Gastroesophageal sphincter (tissue), 4 donors: ENCODE measurements at regions not wholly inside any gene's neighbourhood (a gene's known extent, or its start where the extent isn't known, plus 50 kb on each side); places are given as distances from the start of the nearest gene placed in this dataset.

Source experiments
- ATAC-seq: fragments of 150-250 bp; one replicate; pipeline ENCODE4 v1.9.1; 2016; ENCODE audit warnings: mild to moderate bottlenecking, moderate library complexity
- H3K27ac ChIP-seq, 4 donors: fragments of 200-600 bp; sonication (generic) in 3 of 4; 1 replicate in 3 of 4; 2 replicates in 1 of 4; pipeline ENCODE4 v1.5.1; 2016 to 2019
- H3K27me3 ChIP-seq: fragments of 200-600 bp; sonication (generic); one replicate; pipeline ENCODE4 v1.5.1; 2019
- H3K36me3 ChIP-seq, 2 donors: fragments of 200-600 bp; sonication (generic); one replicate each; pipeline ENCODE4 v1.5.1; 2019; ENCODE audit warnings: control low read depth in 1 of 2
- H3K4me1 ChIP-seq, 3 donors: fragments of 200-600 bp; sonication (generic); 1 replicate in 2 of 3; 2 replicates in 1 of 3; pipeline ENCODE4 v1.5.1; 2016 to 2019; ENCODE audit warnings: control low read depth in 2 of 3
- H3K4me3 ChIP-seq, 2 donors: fragments of 200-600 bp; sonication (generic); one replicate each; pipeline ENCODE4 v1.5.1; 2019; ENCODE audit warnings: mild to moderate bottlenecking in 1 of 2, moderate library complexity in 1 of 2
- H3K9me3 ChIP-seq, 3 donors: fragments of 200-600 bp; sonication (generic); one replicate each; pipeline ENCODE4 v1.5.1; 2017 to 2019; ENCODE audit warnings: control low read depth in 2 of 3
- CTCF ChIP-seq, 4 experiments: fragments of 200-600 bp in 2 of 4; fragments of 450-650 bp in 2 of 4; sonication (generic) in 1 of 4; IDR thresholded peaks; one replicate each; pipeline ENCODE4 v1.5.1; 2017 to 2019; ENCODE audit warnings: antibody characterized with exemption in 4 of 4, mild to moderate bottlenecking in 2 of 4, moderate library complexity in 2 of 4
- EP300 ChIP-seq: sonication (generic); formaldehyde crosslinking; IDR thresholded peaks from one replicate; pipeline ENCODE4 v1.6.1; 2017; ENCODE audit warnings: antibody characterized with exemption, mild to moderate bottlenecking
- POLR2A ChIP-seq, 2 donors: fragments of 450-650 bp; IDR thresholded peaks; one replicate each; pipeline ENCODE4 v1.6.1; 2017; ENCODE audit warnings: antibody characterized with exemption in 2 of 2, mild to moderate bottlenecking in 2 of 2, moderate library complexity in 1 of 2
- POLR2AphosphoS5 ChIP-seq: sonication (generic); formaldehyde crosslinking; IDR thresholded peaks from one replicate; pipeline ENCODE4 v1.6.1; 2017; ENCODE audit warnings: antibody characterized with exemption
- WGBS, 2 donors: methylation state at CpG; one replicate each; pipeline ENCODE4 v1.1.5; 2018; ENCODE audit warnings: low coverage in 1 of 2; 5-methylcytosine and 5-hydroxymethylcytosine counted together

GRCh38 chr12:113759135-113759534 lies 207.0 kb downstream of the RBM19 start:
- Histone ChIP-seq H3K27ac (no peak overlapping the region), H3K9me3 (peaks cover 0 to 11% (median 0%) of the 10 kb centered on the region in 3 donors), H3K36me3 (no peaks in the 10 kb centered on the region), H3K27me3 (peaks cover 96% of the 10 kb centered on the region), H3K4me3 (no peak overlapping the region), H3K4me1 (no peaks in the 10 kb centered on the region)
- ATAC-seq: no peak
- 67 to 100% methylated on average over 1 to 2 of the region's 2 CpGs for WGBS, 2 donors
- TF ChIP-seq CTCF (IDR thresholded peaks at IDR 0.05): no peak
- TF ChIP-seq EP300: no peak
- no peak for TF ChIP-seq POLR2AphosphoS5
- TF ChIP-seq POLR2A (IDR thresholded peaks at IDR 0.05): no peak

GRCh38 chr12:113758165-113758924 lies 207.8 kb downstream of the RBM19 start:
- no peaks in the 10 kb centered on the region for H3K36me3 ChIP-seq
- H3K27me3 ChIP-seq: peaks cover 96% of the 10 kb centered on the region
- TF ChIP-seq POLR2AphosphoS5: no peak
- no peak for TF ChIP-seq CTCF (IDR thresholded peaks at IDR 0.05)
- TF ChIP-seq EP300: no peak
- no peak for TF ChIP-seq POLR2A (IDR thresholded peaks at IDR 0.05)
- H3K9me3 ChIP-seq: peaks cover 0 to 11% (median 0%) of the 10 kb centered on the region in 3 donors
- H3K4me1 ChIP-seq: no peaks in the 10 kb centered on the region
- H3K27ac ChIP-seq: no peak overlapping the region
- no peak for ATAC-seq
- WGBS, 2 donors: 49 to 56% methylated on average over 3 to 4 of the region's 6 CpGs
- no peak overlapping the region for H3K4me3 ChIP-seq

GRCh38 chr12:113757221-113758002 lies 208.7 kb downstream of the RBM19 start:
- no peaks in the 10 kb centered on the region for H3K4me1 ChIP-seq
- no peak for ATAC-seq
- no peak overlapping the region for H3K4me3 ChIP-seq
- H3K27me3 ChIP-seq: peaks cover 96% of the 10 kb centered on the region
- no peak for TF ChIP-seq POLR2AphosphoS5
- no peak for TF ChIP-seq EP300
- TF ChIP-seq POLR2A (IDR thresholded peaks at IDR 0.05): no peak
- no peak for TF ChIP-seq CTCF (IDR thresholded peaks at IDR 0.05)
- 39 to 43% methylated on average over 7 to 8 of the region's 14 CpGs for WGBS, 2 donors
- no peak overlapping the region for H3K27ac ChIP-seq
- no peaks in the 10 kb centered on the region for H3K36me3 ChIP-seq
- peaks cover 0 to 14% (median 0%) of the 10 kb centered on the region in 3 donors for H3K9me3 ChIP-seq

GRCh38 chr12:113756609-113757008 lies 209.5 kb downstream of the RBM19 start:
- H3K27me3 ChIP-seq: peaks cover 96% of the 10 kb centered on the region
- TF ChIP-seq CTCF (IDR thresholded peaks at IDR 0.05): no peak
- no peak for TF ChIP-seq POLR2A (IDR thresholded peaks at IDR 0.05)
- no peak for TF ChIP-seq EP300

More at GRCh38 chr12:113756609-113757008, 209.5 kb downstream of the RBM19 start:
- Histone ChIP-seq H3K4me1 (no peaks in the 10 kb centered on the region), H3K36me3 (no peaks in the 10 kb centered on the region), H3K4me3 (no peak overlapping the region), H3K27ac (no peak overlapping the region), H3K9me3 (peaks cover 0 to 22% (median 0%) of the 10 kb centered on the region in 3 donors)
- 51 to 72% methylated on average over 3 to 4 of the region's 4 CpGs for WGBS, 2 donors
- ATAC-seq: no peak
